Suprapubic skin (tissue), 4 donors: ENCODE measurements at regions not wholly inside any gene's neighbourhood (a gene's known extent, or its start where the extent isn't known, plus 50 kb on each side); places are given as distances from the start of the nearest gene placed in this dataset.

Experiments used
- DNase-seq, 2 donors: peaks; one replicate each; pipeline ENCODE4 v3.0.0-alpha.2; 2019; ENCODE audit warnings: low spot score in 2 of 2
- H3K27ac ChIP-seq: fragments of 200-600 bp; sonication (generic); one replicate; pipeline ENCODE4 v1.5.1; 2019
- H3K27me3 ChIP-seq: fragments of 200-600 bp; sonication (generic); one replicate; pipeline ENCODE4 v1.5.1; 2019
- H3K36me3 ChIP-seq: fragments of 200-600 bp; sonication (generic); one replicate; pipeline ENCODE4 v1.5.1; 2019
- H3K4me1 ChIP-seq: fragments of 200-600 bp; sonication (generic); one replicate; pipeline ENCODE4 v1.5.1; 2019
- H3K4me3 ChIP-seq: fragments of 200-600 bp; sonication (generic); one replicate; pipeline ENCODE4 v1.5.1; 2019; ENCODE audit warnings: mild to moderate bottlenecking
- H3K9me3 ChIP-seq: fragments of 200-600 bp; sonication (generic); one replicate; pipeline ENCODE4 v1.5.1; 2019
- CTCF ChIP-seq, 2 donors: fragments of 200-600 bp in 1 of 2; fragments of 450-650 bp in 1 of 2; sonication (generic) in 1 of 2; IDR thresholded peaks; one replicate each; pipeline ENCODE4 v1.5.1; 2016 to 2019; ENCODE audit warnings: antibody characterized with exemption in 2 of 2, mild to moderate bottlenecking in 1 of 2, moderate library complexity in 1 of 2
- EP300 ChIP-seq: sonication (generic); formaldehyde crosslinking; IDR thresholded peaks from one replicate; pipeline ENCODE4 v1.6.1; 2017; ENCODE audit warnings: antibody characterized with exemption
- POLR2A ChIP-seq, 2 donors: fragments of 450-650 bp; IDR thresholded peaks; one replicate each; pipeline ENCODE4 v1.6.1; 2017; ENCODE audit warnings: antibody characterized with exemption in 2 of 2, mild to moderate bottlenecking in 2 of 2, moderate library complexity in 2 of 2
- POLR2AphosphoS5 ChIP-seq, 3 donors: sonication (generic); formaldehyde crosslinking; IDR thresholded peaks; one replicate each; pipeline ENCODE4 v1.6.1; 2017; ENCODE audit warnings: antibody characterized with exemption in 3 of 3
- WGBS: methylation state at CpG from one replicate; pipeline ENCODE4 v1.1.5; 2018; 5-methylcytosine and 5-hydroxymethylcytosine counted together

- DNase-seq: peak in 1 of 2 donors; percentile 67
- Histone ChIP-seq H3K27me3 (peaks cover 59% of the 10 kb centered on the region), H3K36me3 (no peaks in the 10 kb centered on the region), H3K9me3 (no peaks in the 10 kb centered on the region), H3K27ac (no peak overlapping the region), H3K4me3 (no peak overlapping the region), H3K4me1 (no peaks in the 10 kb centered on the region)
- 65% methylated on average over 4 of the region's 4 CpGs for WGBS
- TF ChIP-seq POLR2AphosphoS5 (IDR thresholded peaks at IDR 0.05) (no peak), CTCF (IDR thresholded peaks at IDR 0.05) (no peak), POLR2A (IDR thresholded peaks at IDR 0.05) (no peak), EP300 (no peak)
These were observed 330.2 kb downstream of the TEX29 start for GRCh38 chr13:111650626-111651025.

DNA sequence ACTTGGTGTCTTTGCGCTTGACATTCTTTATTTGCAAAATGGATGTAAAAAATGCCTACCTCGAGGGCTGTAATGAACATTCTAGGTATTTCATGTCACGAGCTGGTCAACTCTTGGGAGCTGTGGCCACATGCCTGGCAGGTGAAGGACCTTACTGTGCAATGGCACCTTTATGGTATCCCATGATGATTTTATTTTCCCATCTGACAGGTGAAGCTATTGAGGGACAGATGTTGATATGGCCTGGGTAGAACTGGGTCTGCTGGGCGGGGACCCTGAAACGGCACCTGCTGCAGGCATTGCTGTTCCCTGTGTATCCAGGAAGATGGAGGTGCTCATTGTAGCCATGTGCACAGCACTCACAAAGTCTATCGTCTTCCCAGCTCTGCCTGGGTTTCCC, 332.2 kb downstream of the TEX29 start:
- WGBS: 80% methylated on average over 6 of the region's 6 CpGs
- H3K9me3 ChIP-seq: no peaks in the 10 kb centered on the region
- TF ChIP-seq EP300 (no peak), CTCF (IDR thresholded peaks at IDR 0.05) (no peak), POLR2AphosphoS5 (IDR thresholded peaks at IDR 0.05) (no peak), POLR2A (IDR thresholded peaks at IDR 0.05) (no peak)
- H3K4me3 ChIP-seq: no peak overlapping the region
- H3K36me3 ChIP-seq: no peaks in the 10 kb centered on the region
- no peaks in the 10 kb centered on the region for H3K4me1 ChIP-seq
- peaks cover 55% of the 10 kb centered on the region for H3K27me3 ChIP-seq
- no peak overlapping the region for H3K27ac ChIP-seq
- no peak for DNase-seq

DNA sequence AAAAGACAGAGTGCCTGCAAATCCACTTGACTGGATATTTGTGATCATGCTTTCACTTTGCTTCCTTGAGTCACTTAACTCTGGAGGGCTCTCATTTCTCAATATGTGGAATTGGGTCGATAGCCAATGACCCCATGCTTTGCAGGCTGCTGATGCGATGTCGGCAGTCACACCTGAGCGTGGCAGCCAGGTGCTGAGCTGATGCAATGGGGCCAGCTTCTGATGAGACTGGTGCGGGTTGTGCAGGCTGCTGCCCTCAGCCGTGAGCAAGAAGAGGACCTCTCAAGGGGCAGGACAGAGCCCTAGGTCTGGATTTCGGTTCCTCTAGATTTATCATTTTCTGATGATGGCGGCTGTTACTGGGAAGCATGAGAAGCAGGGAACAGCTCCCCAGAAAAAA, 334.1 kb downstream of the TEX29 start:
- 94% methylated on average over 7 of the region's 8 CpGs for WGBS
- Histone ChIP-seq H3K4me1 (no peaks in the 10 kb centered on the region), H3K27ac (no peak overlapping the region), H3K27me3 (peaks cover 47% of the 10 kb centered on the region), H3K36me3 (no peaks in the 10 kb centered on the region), H3K9me3 (no peaks in the 10 kb centered on the region), H3K4me3 (no peak overlapping the region)
- no peak for TF ChIP-seq POLR2AphosphoS5 (IDR thresholded peaks at IDR 0.05)
- DNase-seq: no peak

DNA sequence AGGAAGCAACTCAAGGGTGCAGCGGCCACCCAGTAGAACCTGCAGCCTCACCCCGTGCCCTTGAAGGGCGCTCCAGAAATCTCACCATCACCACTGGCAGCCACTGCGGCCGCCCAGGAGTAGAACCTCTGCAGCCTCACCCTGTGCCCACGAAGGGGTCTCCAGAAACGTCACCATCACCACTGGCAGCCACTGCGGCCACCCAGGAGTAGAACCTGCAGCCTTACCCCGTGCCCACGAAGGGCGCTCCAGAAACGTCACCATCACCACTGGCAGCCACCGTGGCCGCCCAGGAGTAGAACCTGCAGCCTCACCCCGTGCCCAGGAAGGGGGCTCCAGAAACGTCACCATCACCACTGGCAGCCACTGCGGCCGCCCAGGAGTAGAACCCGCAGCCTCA, 336.0 kb downstream of the TEX29 start:
- Histone ChIP-seq H3K9me3 (no peaks in the 10 kb centered on the region), H3K27me3 (peaks cover 33% of the 10 kb centered on the region), H3K36me3 (no peaks in the 10 kb centered on the region), H3K4me3 (no peak overlapping the region), H3K4me1 (no peaks in the 10 kb centered on the region), H3K27ac (no peak overlapping the region)
- no peak for DNase-seq
- TF ChIP-seq POLR2AphosphoS5 (IDR thresholded peaks at IDR 0.05): no peak
- no peak for TF ChIP-seq CTCF (IDR thresholded peaks at IDR 0.05)
- no peak for TF ChIP-seq EP300
- TF ChIP-seq POLR2A (IDR thresholded peaks at IDR 0.05): no peak
- WGBS: 90% methylated on average over 13 of the region's 19 CpGs

DNA sequence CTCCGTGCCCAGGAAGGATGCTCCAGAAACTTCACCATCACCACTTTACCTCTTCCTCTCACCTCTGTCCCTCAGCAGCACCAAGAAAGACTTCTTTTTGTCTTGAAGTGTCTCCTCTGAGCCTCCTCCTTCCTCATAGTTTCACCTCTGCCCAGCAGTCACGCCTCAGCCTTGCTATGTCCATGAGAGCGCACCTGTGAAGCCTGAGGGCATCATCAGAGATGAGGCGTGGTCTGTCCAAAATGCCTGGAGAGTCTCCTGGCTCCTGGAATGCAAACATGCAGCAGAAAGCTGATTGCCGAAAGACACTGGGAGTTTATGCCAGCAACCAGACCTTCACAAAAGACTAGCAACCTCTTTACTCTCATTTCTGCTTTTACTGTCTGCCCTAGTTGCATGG, 336.6 kb downstream of the TEX29 start:
- Histone ChIP-seq H3K4me3 (no peak overlapping the region), H3K27ac (no peak overlapping the region), H3K27me3 (peaks cover 27% of the 10 kb centered on the region), H3K9me3 (no peaks in the 10 kb centered on the region), H3K4me1 (no peaks in the 10 kb centered on the region), H3K36me3 (no peaks in the 10 kb centered on the region)
- TF ChIP-seq EP300 (no peak), CTCF (IDR thresholded peaks at IDR 0.05) (no peak), POLR2AphosphoS5 (IDR thresholded peaks at IDR 0.05) (no peak), POLR2A (IDR thresholded peaks at IDR 0.05) (no peak)
- WGBS: 58% methylated on average over 5 of the region's 5 CpGs
- DNase-seq: no peak
